Muscle of leg (tissue), 3 donors: ENCODE measurements at regions not wholly inside any gene's neighbourhood (a gene's known extent, or its start where the extent isn't known, plus 50 kb on each side); places are given as distances from the start of the nearest gene placed in this dataset.

Experiments used
- DNase-seq: peaks from one replicate; pipeline ENCODE4 v3.0.0; 2013
- H3K27ac ChIP-seq: one replicate; pipeline ENCODE4 v1.5.1; 2013; ENCODE audit warnings: mild to moderate bottlenecking, low read length, control low read depth
- H3K27me3 ChIP-seq: one replicate; pipeline ENCODE4 v1.6.1; 2013; ENCODE audit warnings: low read length; ENCODE audit not compliant: control insufficient read depth, insufficient read depth
- H3K36me3 ChIP-seq: one replicate; pipeline ENCODE4 v1.6.1; 2013; ENCODE audit warnings: low read length; ENCODE audit not compliant: control insufficient read depth, insufficient read depth
- H3K4me1 ChIP-seq: one replicate; pipeline ENCODE4 v1.6.1; 2013; ENCODE audit warnings: low read length; ENCODE audit not compliant: control insufficient read depth, insufficient read depth
- H3K4me3 ChIP-seq: one replicate; pipeline ENCODE4 v1.5.1; 2013; ENCODE audit warnings: low read length, control low read depth
- H3K9me3 ChIP-seq: replicated peaks from 2 replicates; pipeline ENCODE4 v1.6.1; 2013; ENCODE audit warnings: low read depth, low read length; ENCODE audit not compliant: control insufficient read depth
- WGBS: methylation state at CpG from one replicate; pipeline ENCODE4 v1.1.5; 2013; ENCODE audit warnings: missing lambda C conversion rate; ENCODE audit not compliant: insufficient coverage; 5-methylcytosine and 5-hydroxymethylcytosine counted together

DNA sequence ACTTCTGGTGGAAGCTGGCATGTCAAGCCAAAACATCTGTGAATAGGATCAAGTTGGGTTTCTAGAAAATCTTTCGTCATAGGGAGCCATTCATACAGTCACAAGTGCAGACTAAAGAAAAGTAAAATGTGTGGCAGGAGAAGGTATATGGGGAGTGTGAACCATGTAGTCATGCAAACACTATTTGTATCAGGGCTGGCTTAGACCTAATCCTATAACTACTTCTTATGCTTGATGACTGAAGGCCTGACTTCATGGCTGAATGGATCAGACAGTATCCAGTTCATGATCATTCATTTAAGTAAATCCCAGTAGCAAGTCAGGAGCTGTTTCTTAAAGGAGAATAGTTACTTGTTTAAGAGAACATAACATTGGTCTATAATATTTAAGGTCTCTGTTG lies 63.8 kb upstream of the DAPK1 start:
- DNase-seq: no peak
- Histone ChIP-seq H3K36me3 (no peaks in the 10 kb centered on the region), H3K4me3 (no peak overlapping the region), H3K4me1 (no peaks in the 10 kb centered on the region), H3K27me3 (no peaks in the 10 kb centered on the region), H3K27ac (no peak overlapping the region), H3K9me3 (no peaks in the 10 kb centered on the region)
- WGBS: no CpG with 5 or more reads among the region's 1 CpG

DNA sequence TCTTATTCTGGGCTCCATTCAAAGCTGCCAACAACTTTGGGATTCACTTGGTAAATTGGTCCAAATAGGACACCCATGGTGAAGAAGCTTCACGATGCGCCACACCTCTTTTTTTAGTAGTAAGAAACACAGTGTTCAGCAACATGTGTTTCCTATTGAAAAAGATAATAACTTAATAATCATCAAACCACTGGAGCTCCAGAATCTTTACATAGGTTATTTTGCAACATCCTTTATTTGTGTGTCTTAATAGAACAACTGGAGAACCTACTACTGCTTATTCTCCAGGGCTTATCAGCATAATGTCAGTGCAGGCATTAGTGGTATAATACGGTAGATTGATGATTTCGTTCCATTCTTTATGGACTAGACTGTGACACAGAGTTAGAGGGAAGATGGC lies 63.3 kb upstream of the DAPK1 start:
- Histone ChIP-seq H3K4me1 (no peaks in the 10 kb centered on the region), H3K36me3 (no peaks in the 10 kb centered on the region)

DNA sequence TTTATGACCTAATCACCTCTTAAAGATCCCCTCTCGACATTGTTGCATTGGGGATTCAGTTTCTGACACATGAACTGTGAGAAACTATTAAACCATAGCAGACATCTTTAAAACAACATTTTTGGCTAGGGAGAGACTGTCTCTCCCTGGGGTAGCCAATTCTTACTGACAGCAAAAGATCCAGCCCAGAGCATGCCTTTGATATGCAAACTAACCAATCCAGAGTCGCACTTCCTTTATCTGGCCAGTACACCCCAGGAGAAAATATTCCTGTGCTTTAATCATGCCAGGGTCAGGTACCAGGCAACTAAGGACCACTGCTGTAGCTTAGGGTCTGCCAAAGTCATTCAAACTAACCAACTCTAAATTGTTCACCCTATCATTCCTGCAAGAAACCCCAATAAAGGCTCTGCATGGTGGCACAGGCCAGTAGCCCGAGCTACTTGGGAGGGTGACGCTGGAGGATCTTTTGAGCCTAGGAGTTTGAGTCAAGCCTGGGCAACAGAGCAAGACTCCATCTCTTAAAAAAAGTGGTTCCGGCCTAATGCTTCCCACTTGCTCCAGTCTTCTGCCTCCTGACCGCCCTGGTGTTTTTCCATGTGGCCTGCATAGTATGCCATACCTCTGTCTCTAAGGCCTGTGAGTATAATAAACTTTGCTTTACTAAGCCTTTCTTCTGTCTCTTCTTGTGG lies 62.3 kb upstream of the DAPK1 start:
- Histone ChIP-seq H3K9me3 (no peaks in the 10 kb centered on the region), H3K27me3 (no peaks in the 10 kb centered on the region), H3K4me3 (no peak overlapping the region), H3K27ac (no peak overlapping the region), H3K4me1 (no peaks in the 10 kb centered on the region), H3K36me3 (no peaks in the 10 kb centered on the region)
- DNase-seq: no peak
- WGBS: 61% methylated on average over 4 of the region's 6 CpGs

More for the DNA sequence above, 63.3 kb upstream of the DAPK1 start:
- Histone ChIP-seq H3K4me3 (no peak overlapping the region), H3K27me3 (no peaks in the 10 kb centered on the region), H3K9me3 (no peaks in the 10 kb centered on the region), H3K27ac (no peak overlapping the region)
- no peak for DNase-seq
- 75% methylated on average over 2 of the region's 4 CpGs for WGBS

DNA sequence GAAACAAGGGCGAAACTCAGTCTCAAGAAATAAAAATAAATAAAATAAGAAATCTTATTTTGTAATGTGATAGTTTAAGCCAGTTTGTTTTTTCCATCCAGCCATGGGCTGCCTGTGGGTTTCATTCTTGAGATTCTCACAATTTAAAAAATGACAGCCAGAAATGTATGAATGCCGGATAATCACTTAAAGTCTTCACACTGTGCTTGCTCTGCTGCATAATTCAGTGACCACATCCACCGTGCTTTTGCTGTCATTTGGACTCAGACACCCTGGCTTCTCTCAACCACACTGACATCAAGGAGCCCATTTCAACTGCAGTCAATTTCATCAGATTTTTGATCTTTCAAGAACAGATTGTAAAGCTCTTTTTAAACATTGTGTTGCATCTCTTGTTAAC lies 61.0 kb upstream of the DAPK1 start:
- Histone ChIP-seq H3K36me3 (no peaks in the 10 kb centered on the region), H3K9me3 (no peaks in the 10 kb centered on the region), H3K4me1 (no peaks in the 10 kb centered on the region), H3K4me3 (no peak overlapping the region), H3K27me3 (no peaks in the 10 kb centered on the region), H3K27ac (no peak overlapping the region)
- WGBS: 64% methylated on average over 2 of the region's 3 CpGs
- DNase-seq: no peak

DNA sequence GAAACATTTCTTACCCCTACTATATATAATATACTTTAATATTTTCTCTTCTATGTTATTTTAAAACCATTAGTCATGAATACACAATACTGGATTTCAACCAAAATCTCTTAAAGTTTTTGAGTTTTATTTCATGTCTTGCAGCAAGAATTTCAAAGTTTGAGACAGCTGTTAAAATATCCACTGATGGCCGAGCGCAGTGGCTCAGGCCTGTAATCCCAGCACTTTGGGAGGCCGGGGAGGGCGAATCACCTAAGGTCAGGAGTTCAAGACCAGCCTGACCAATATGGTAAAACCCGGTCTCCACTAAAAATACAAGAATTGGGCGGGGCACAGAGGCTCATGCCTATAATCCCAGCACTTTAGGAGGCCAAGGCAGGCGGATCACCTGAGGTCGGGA lies 59.7 kb upstream of the DAPK1 start:
- WGBS: 90% methylated on average over 6 of the region's 8 CpGs

DNA sequence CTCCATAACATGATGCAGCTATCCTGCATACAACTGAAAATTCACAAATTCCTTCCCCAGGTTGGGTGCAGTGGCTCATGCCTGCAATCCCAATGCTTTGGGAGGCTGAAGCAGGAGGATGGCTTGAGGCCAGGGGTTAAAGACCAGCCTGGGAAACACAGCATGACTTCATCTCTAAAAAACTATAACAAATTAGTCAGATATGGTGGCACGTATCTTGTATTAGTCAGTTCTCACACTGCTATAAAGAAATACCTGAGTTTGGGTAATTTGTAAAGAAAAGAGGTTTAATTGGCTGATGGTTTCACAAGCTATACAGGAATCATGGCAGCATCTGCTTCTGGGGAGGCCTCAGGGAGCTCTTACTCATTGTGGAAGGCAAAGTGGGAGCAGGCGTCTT lies 56.4 kb upstream of the DAPK1 start:
- no peaks in the 10 kb centered on the region for H3K9me3 ChIP-seq
- no peak for DNase-seq
- no peak overlapping the region for H3K4me3 ChIP-seq
- 100% methylated on average over 2 of the region's 2 CpGs for WGBS
- H3K36me3 ChIP-seq: no peaks in the 10 kb centered on the region
- H3K27ac ChIP-seq: no peak overlapping the region
- no peaks in the 10 kb centered on the region for H3K4me1 ChIP-seq
- no peaks in the 10 kb centered on the region for H3K27me3 ChIP-seq

More for the DNA sequence above, 59.7 kb upstream of the DAPK1 start:
- H3K9me3 ChIP-seq: no peaks in the 10 kb centered on the region
- H3K27me3 ChIP-seq: no peaks in the 10 kb centered on the region
- H3K4me3 ChIP-seq: no peak overlapping the region
- no peaks in the 10 kb centered on the region for H3K4me1 ChIP-seq
- DNase-seq: no peak
- H3K27ac ChIP-seq: no peak overlapping the region
- H3K36me3 ChIP-seq: no peaks in the 10 kb centered on the region

DNA sequence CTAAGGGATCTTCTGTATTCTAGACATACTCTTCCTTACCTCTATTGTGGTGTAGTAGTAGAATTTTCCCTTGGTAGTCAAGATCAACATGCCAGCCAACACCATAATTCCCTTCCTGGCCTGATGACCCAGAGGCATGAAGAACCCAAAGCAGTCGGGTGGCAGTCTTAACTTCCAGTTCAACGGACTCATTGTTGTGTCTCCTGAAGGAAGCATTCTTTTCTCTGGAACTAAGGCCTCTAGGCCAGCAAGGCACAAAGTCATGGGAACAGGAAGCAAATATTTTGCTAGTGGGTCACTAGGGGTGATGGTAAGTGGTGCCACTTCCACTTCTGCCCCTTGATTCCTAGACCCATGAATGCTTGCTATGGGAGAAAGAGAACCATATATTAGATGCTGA lies 55.2 kb upstream of the DAPK1 start:
- H3K27me3 ChIP-seq: no peaks in the 10 kb centered on the region
- H3K4me1 ChIP-seq: no peaks in the 10 kb centered on the region
- no peaks in the 10 kb centered on the region for H3K36me3 ChIP-seq
- no peak for DNase-seq
- WGBS: 0% methylated on average over 1 of the region's 2 CpGs
- no peaks in the 10 kb centered on the region for H3K9me3 ChIP-seq
- no peak overlapping the region for H3K27ac ChIP-seq
- no peak overlapping the region for H3K4me3 ChIP-seq

DNA sequence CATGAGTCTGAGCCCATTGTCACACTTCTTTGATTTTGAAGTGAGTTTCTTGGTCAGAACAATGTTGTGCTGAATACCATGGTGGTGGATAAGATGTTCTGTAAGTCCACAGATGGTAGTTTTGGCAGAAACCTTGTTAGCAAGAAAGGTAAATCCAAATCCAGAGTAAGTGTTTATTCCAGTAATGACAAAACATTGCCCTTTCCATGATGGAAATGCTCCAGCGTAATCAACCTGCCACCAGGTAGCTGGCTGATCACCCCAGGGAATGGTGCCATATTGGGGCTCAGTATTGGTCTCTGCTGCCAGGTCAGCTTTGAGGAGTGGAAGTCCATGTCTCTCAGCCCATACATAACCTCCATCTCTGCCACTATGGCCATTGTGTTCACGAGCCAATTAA lies 54.7 kb upstream of the DAPK1 start:
- no peak for DNase-seq
- no peaks in the 10 kb centered on the region for H3K36me3 ChIP-seq
- H3K9me3 ChIP-seq: no peaks in the 10 kb centered on the region
- 100% methylated on average over 1 of the region's 2 CpGs for WGBS
- H3K27me3 ChIP-seq: no peaks in the 10 kb centered on the region
- no peaks in the 10 kb centered on the region for H3K4me1 ChIP-seq
- no peak overlapping the region for H3K27ac ChIP-seq
- H3K4me3 ChIP-seq: no peak overlapping the region

DNA sequence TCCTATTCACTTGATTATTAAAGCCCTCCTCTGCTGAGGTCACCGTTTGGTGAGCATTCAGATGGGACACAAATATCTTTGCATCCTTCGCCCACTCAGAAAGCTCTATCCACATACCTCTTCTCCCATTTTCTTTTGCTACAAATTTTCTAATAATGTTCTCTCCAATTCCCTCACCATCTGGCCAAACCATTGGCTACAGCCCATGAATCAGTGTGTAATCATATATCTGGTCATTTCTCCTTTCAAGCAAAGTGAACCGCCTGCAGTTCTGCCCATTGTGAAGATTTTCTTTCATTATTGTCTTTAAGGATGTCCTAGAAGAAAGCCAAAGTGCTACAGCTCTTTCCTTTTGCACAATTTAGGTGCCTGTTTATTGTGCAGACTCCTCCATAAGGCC lies 54.2 kb upstream of the DAPK1 start:
- Histone ChIP-seq H3K36me3 (no peaks in the 10 kb centered on the region), H3K27ac (no peak overlapping the region)
- WGBS: 75% methylated on average over 2 of the region's 3 CpGs

DNA sequence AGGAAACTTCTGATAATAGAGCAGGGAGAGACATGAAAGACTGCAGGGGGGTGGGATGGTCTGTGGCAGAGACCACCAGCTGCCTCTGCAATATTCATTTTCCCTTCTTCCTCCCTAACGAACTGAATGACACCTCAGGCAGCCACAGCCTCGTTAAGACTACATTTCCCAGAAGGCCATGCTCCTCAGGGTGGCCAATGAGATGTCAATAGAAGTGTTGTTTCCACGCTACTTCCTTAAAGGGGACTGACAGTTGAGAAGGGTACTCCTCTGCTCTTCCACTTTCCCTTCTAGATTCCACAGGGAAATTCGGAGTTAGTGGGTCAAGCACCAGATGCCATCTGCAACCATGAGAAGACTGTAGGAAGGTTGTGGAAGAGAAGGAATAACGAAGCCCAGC lies 52.0 kb upstream of the DAPK1 start:
- Histone ChIP-seq H3K9me3 (no peaks in the 10 kb centered on the region), H3K27me3 (no peaks in the 10 kb centered on the region), H3K4me1 (no peaks in the 10 kb centered on the region), H3K27ac (no peak overlapping the region), H3K4me3 (no peak overlapping the region), H3K36me3 (no peaks in the 10 kb centered on the region)
- DNase-seq: peak; percentile 52
- no CpG with 5 or more reads among the region's 5 CpGs for WGBS

More for the DNA sequence above, 54.2 kb upstream of the DAPK1 start:
- Histone ChIP-seq H3K9me3 (no peaks in the 10 kb centered on the region), H3K4me3 (no peak overlapping the region), H3K4me1 (no peaks in the 10 kb centered on the region), H3K27me3 (no peaks in the 10 kb centered on the region)
- DNase-seq: no peak

DNA sequence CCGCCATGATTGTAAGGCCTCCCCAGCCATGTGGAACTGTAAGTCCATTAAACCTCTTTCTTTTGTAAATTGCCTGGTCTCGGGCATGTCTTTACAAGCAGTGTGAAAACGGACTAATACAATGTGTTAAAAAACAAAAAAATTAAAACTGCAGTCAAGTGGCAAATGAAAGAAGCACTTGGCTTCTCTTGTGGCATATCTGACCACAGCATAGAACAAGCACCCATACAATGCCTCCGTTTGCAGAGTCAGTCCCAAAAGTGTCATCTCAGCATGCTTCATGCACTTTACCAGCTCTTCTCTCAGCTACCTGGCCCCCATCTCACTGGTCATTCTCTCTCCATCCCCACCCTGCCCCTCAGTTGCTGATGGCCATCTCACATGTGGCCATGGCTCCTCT lies 51.1 kb upstream of the DAPK1 start:
- Histone ChIP-seq H3K36me3 (no peaks in the 10 kb centered on the region), H3K27me3 (no peaks in the 10 kb centered on the region), H3K9me3 (no peaks in the 10 kb centered on the region), H3K4me1 (no peaks in the 10 kb centered on the region), H3K27ac (no peak overlapping the region), H3K4me3 (no peak overlapping the region)
- WGBS: 95% methylated on average over 2 of the region's 4 CpGs
- DNase-seq: no peak
